ENCODE measurements at regions not wholly inside any gene's neighbourhood (a gene's known extent, or its start where the extent isn't known, plus 50 kb on each side); places are given as distances from the start of the nearest gene placed in this dataset.

DNA sequence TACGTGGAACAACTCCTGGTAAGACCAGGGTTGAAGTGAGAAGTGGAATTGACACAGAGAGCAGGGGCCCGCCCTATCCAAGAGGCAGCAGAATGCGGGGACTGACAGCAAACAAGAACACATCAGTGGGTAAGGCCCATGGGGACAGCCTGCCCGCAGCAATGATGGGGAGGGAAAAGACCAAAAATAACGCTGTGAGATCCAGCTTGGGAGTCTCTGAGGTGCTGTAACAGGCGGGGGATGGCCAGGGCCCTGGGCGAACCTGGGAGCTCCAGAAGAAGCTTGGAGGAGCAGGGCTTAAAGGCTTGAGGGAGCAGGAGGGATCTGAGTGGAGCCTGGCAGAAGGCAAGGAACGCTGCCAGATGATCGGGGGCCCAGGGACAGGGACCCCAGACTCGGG lies 173.4 kb downstream of the TMEM200C start:
- H3K36me3 ChIP-seq (ENCODE audit: control insufficient read depth in 2 of 2, insufficient read depth in 1 of 2, low read length in 2 of 2): no peaks in the 10 kb centered on the region
- TF ChIP-seq, protein P1, sequence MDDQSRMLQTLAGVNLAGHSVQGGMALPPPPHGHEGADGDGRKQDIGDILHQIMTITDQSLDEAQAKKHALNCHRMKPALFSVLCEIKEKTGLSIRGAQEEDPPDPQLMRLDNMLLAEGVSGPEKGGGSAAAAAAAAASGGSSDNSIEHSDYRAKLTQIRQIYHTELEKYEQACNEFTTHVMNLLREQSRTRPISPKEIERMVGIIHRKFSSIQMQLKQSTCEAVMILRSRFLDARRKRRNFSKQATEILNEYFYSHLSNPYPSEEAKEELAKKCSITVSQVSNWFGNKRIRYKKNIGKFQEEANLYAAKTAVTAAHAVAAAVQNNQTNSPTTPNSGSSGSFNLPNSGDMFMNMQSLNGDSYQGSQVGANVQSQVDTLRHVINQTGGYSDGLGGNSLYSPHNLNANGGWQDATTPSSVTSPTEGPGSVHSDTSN (CRISPR knock-in tag; IDR thresholded peaks at IDR 0.05): no peak
- TF ChIP-seq ZNF341 (tag by site-specific recombination; IDR thresholded peaks at IDR 0.05; ENCODE audit: low read depth): no peak
- TF ChIP-seq, protein P2, sequence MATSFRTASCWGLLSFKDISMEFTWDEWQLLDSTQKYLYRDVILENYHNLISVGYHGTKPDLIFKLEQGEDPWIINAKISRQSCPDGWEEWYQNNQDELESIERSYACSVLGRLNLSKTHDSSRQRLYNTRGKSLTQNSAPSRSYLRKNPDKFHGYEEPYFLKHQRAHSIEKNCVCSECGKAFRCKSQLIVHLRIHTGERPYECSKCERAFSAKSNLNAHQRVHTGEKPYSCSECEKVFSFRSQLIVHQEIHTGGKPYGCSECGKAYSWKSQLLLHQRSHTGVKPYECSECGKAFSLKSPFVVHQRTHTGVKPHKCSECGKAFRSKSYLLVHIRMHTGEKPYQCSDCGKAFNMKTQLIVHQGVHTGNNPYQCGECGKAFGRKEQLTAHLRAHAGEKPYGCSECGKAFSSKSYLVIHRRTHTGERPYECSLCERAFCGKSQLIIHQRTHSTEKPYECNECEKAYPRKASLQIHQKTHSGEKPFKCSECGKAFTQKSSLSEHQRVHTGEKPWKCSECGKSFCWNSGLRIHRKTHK (tag by site-specific recombination; IDR thresholded peaks at IDR 0.05): no peak
- TF ChIP-seq ZNF830 (tag by site-specific recombination; IDR thresholded peaks at IDR 0.05; ENCODE audit: low read depth): no peak
- TF ChIP-seq ZNF555 (tag by site-specific recombination; conservative IDR thresholded peaks at IDR 0.05): no peak
- TF ChIP-seq ZNF292 (tag by site-specific recombination; IDR thresholded peaks at IDR 0.05; ENCODE audit: borderline replicate concordance, low read depth): no peak
- TF ChIP-seq MEIS1 (CRISPR knock-in tag; IDR thresholded peaks at IDR 0.05; ENCODE audit: borderline replicate concordance): no peak
- no peak for TF ChIP-seq ZFHX2 (tag by site-specific recombination; conservative IDR thresholded peaks at IDR 0.05)
- TF ChIP-seq, protein P3, sequence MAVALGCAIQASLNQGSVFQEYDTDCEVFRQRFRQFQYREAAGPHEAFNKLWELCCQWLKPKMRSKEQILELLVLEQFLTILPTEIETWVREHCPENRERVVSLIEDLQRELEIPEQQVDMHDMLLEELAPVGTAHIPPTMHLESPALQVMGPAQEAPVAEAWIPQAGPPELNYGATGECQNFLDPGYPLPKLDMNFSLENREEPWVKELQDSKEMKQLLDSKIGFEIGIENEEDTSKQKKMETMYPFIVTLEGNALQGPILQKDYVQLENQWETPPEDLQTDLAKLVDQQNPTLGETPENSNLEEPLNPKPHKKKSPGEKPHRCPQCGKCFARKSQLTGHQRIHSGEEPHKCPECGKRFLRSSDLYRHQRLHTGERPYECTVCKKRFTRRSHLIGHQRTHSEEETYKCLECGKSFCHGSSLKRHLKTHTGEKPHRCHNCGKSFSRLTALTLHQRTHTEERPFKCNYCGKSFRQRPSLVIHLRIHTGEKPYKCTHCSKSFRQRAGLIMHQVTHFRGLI (tag by site-specific recombination; IDR thresholded peaks at IDR 0.05): no peak
- no peak for TF ChIP-seq HOXC10 (CRISPR knock-in tag; IDR thresholded peaks at IDR 0.05)
- no peak overlapping the region for H3K27ac ChIP-seq (ENCODE audit: extremely low read depth, low read depth, low read length)
- H3K4me3 ChIP-seq (ENCODE audit: low read depth, low read length): no peak overlapping the region
- H3K9me3 ChIP-seq (ENCODE audit: control insufficient read depth, insufficient read depth, low read depth, low read length): no peaks in the 10 kb centered on the region
- CTCF ChIA-PET: no interaction called here
- H3K4me1 ChIP-seq (ENCODE audit: control insufficient read depth, insufficient read depth, low read length): no peaks in the 10 kb centered on the region
- POLR2A ChIA-PET: no interaction called here

DNA sequence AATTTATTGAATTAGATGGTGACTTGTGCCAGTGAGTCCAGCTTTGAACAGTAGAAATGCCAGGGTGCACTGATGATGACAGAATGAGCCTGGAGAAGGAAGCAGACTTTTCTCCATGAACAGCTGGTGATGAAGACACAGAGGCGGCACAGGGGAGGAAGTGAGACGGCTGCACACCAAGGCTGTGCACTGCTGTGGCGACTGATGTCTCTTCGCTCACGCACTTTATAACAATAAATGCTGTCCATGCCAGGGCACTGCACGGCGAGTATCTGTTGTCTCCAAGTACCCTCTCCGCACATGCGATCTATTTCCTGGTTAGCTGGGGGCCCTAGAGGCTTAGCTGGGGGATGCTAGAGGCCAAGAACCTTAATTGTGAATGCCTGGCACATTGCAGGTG lies 175.2 kb downstream of the TMEM200C start:
- no peaks in the 10 kb centered on the region for H3K9me3 ChIP-seq (ENCODE audit: control insufficient read depth, insufficient read depth, low read depth, low read length)
- ChIA-PET POLR2A (no interaction called here), CTCF (no interaction called here)
- no peak overlapping the region for H3K4me3 ChIP-seq (ENCODE audit: low read depth, low read length)
- TF ChIP-seq REPIN1 (tag by site-specific recombination; IDR thresholded peaks at IDR 0.05; ENCODE audit: low read depth) (no peak), ZNF530 (tag by site-specific recombination; IDR thresholded peaks at IDR 0.05; ENCODE audit: low read depth) (no peak), ZNF664 (tag by site-specific recombination; IDR thresholded peaks at IDR 0.05) (no peak), ZNF768 (tag by site-specific recombination; IDR thresholded peaks at IDR 0.05) (no peak), ZNF48 (tag by site-specific recombination; IDR thresholded peaks at IDR 0.05) (no peak), ZNF266 (tag by site-specific recombination; IDR thresholded peaks at IDR 0.05; ENCODE audit: low read depth) (no peak), ZNF223 (tag by site-specific recombination; IDR thresholded peaks at IDR 0.05) (no peak), ZNF214 (tag by site-specific recombination; IDR thresholded peaks at IDR 0.05; ENCODE audit: borderline replicate concordance) (no peak), ZNF510 (tag by site-specific recombination; IDR thresholded peaks at IDR 0.05; ENCODE audit: insufficient replicate concordance) (no peak), ZNF596 (tag by site-specific recombination; IDR thresholded peaks at IDR 0.05) (no peak), ZBTB17 (tag by site-specific recombination; IDR thresholded peaks at IDR 0.05) (no peak)
- TF ChIP-seq, protein P4, sequence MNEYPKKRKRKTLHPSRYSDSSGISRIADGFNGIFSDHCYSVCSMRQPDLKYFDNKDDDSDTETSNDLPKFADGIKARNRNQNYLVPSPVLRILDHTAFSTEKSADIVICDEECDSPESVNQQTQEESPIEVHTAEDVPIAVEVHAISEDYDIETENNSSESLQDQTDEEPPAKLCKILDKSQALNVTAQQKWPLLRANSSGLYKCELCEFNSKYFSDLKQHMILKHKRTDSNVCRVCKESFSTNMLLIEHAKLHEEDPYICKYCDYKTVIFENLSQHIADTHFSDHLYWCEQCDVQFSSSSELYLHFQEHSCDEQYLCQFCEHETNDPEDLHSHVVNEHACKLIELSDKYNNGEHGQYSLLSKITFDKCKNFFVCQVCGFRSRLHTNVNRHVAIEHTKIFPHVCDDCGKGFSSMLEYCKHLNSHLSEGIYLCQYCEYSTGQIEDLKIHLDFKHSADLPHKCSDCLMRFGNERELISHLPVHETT (tag by site-specific recombination; IDR thresholded peaks at IDR 0.05): no peak
- no peak overlapping the region for H3K27ac ChIP-seq (ENCODE audit: extremely low read depth, low read depth, low read length)
- H3K4me1 ChIP-seq (ENCODE audit: control insufficient read depth, insufficient read depth, low read length): no peaks in the 10 kb centered on the region
- no peaks in the 10 kb centered on the region for H3K36me3 ChIP-seq (ENCODE audit: control insufficient read depth in 2 of 2, insufficient read depth in 1 of 2, low read length in 2 of 2)
